Esophagus squamous epithelium (tissue), 5 donors: ENCODE measurements at regions not wholly inside any gene's neighbourhood (a gene's known extent, or its start where the extent isn't known, plus 50 kb on each side); places are given as distances from the start of the nearest gene placed in this dataset.
"Not testable (repeated sequence)": the region's sequence is repeated elsewhere in the genome, so short reads cannot be mapped to it uniquely, and the experiment has no call there.

Source experiments
- DNase-seq: peaks from one replicate; lab custom pipeline; 2025; lab: John Stamatoyannopoulos, UW
- H3K27ac ChIP-seq, 4 donors: fragments of 200-600 bp; sonication (generic); one replicate each; pipeline ENCODE4 v1.5.1; 2016 to 2019; ENCODE audit warnings: mild to moderate bottlenecking in 1 of 4
- H3K27me3 ChIP-seq, 4 donors: fragments of 200-600 bp; sonication (generic); 1 replicate in 3 of 4; 2 replicates in 1 of 4; pipeline versions ENCODE4 v1.5.1 to v1.6.0; 2017 to 2021; ENCODE audit warnings: antibody characterized with exemption in 1 of 4
- H3K36me3 ChIP-seq, 3 donors: fragments of 200-600 bp; sonication (generic); one replicate each; pipeline ENCODE4 v1.5.1; 2016 to 2019
- H3K4me1 ChIP-seq, 3 donors: fragments of 200-600 bp; sonication (generic); one replicate each; pipeline ENCODE4 v1.5.1; 2017 to 2019
- H3K4me3 ChIP-seq, 4 donors: fragments of 200-600 bp; sonication (generic); 1 replicate in 3 of 4; 2 replicates in 1 of 4; pipeline ENCODE4 v1.5.1; 2016 to 2019; ENCODE audit warnings: mild to moderate bottlenecking in 2 of 4, moderate library complexity in 1 of 4
- H3K9me3 ChIP-seq, 3 donors: fragments of 200-600 bp; sonication (generic); one replicate each; pipeline ENCODE4 v1.5.1; 2016 to 2019
- POLR2A ChIP-seq, 4 donors: fragments of 450-650 bp; IDR thresholded peaks; one replicate each; pipeline ENCODE4 v1.6.1; 2017; ENCODE audit warnings: antibody characterized with exemption in 4 of 4, mild to moderate bottlenecking in 4 of 4, moderate library complexity in 3 of 4
- WGBS, 2 donors: methylation state at CpG; one replicate each; pipeline ENCODE4 v1.1.5; 2018; 5-methylcytosine and 5-hydroxymethylcytosine counted together
- intact Hi-C: fragments of 100-400 bp; cut with DNase I; formaldehyde crosslinking; loops from one replicate; pipeline ENCODE4 v1.15.0; 2022
- TF ChIP-seq, protein P1 (sequence below), 6 experiments: fragments of 450-650 bp in 4 of 6; fragments of 200-600 bp in 2 of 6; sonication (generic) in 2 of 6; IDR thresholded peaks; one replicate each; pipeline ENCODE4 v1.5.1; 2016 to 2019; ENCODE audit warnings: antibody characterized with exemption in 6 of 6, mild to moderate bottlenecking in 4 of 6, moderate library complexity in 4 of 6
- donor health status: DM: yes; HTN: yes; CAD: no.

GRCh38 chr2:14094592-14094991 lies 537.9 kb upstream of the LRATD1 start:
- intact Hi-C loops: no loop called here
- Histone ChIP-seq H3K27me3 (no peaks in the 10 kb centered on the region), H3K9me3 (no peaks in the 10 kb centered on the region), H3K27ac (no peak overlapping the region), H3K4me3 (no peak overlapping the region), H3K36me3 (no peaks in the 10 kb centered on the region), H3K4me1 (no peaks in the 10 kb centered on the region)
- WGBS, 2 donors: 87 to 91% methylated on average over 1 of the region's 1 CpG
- DNase-seq: no peak
- no peak for TF ChIP-seq POLR2A (IDR thresholded peaks at IDR 0.05)
- TF ChIP-seq, protein P1, sequence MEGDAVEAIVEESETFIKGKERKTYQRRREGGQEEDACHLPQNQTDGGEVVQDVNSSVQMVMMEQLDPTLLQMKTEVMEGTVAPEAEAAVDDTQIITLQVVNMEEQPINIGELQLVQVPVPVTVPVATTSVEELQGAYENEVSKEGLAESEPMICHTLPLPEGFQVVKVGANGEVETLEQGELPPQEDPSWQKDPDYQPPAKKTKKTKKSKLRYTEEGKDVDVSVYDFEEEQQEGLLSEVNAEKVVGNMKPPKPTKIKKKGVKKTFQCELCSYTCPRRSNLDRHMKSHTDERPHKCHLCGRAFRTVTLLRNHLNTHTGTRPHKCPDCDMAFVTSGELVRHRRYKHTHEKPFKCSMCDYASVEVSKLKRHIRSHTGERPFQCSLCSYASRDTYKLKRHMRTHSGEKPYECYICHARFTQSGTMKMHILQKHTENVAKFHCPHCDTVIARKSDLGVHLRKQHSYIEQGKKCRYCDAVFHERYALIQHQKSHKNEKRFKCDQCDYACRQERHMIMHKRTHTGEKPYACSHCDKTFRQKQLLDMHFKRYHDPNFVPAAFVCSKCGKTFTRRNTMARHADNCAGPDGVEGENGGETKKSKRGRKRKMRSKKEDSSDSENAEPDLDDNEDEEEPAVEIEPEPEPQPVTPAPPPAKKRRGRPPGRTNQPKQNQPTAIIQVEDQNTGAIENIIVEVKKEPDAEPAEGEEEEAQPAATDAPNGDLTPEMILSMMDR (IDR thresholded peaks at IDR 0.05): no peak

- H3K27me3 ChIP-seq, H3K9me3 ChIP-seq, H3K4me1 ChIP-seq, H3K27ac ChIP-seq, H3K36me3 ChIP-seq, DNase-seq, H3K4me3 ChIP-seq, intact Hi-C loops: not testable (repeated sequence)
- WGBS, 2 donors: 65 to 89% methylated on average over 5 to 9 of the region's 9 CpGs
Observed at GRCh38 chr2:14099101-14099500, 533.4 kb upstream of the LRATD1 start.

- Histone ChIP-seq H3K27ac (no peak overlapping the region), H3K4me3 (no peak overlapping the region), H3K4me1 (no peaks in the 10 kb centered on the region), H3K9me3 (no peaks in the 10 kb centered on the region), H3K36me3 (no peaks in the 10 kb centered on the region), H3K27me3 (no peaks in the 10 kb centered on the region)
- intact Hi-C loops: no loop called here
- 43 to 89% methylated on average over 2 of the region's 2 CpGs for WGBS, 2 donors
- DNase-seq: no peak
- TF ChIP-seq, protein P1 (IDR thresholded peaks at IDR 0.05): no peak
- no peak for TF ChIP-seq POLR2A (IDR thresholded peaks at IDR 0.05)
Observed at GRCh38 chr2:14114275-14114674, 518.2 kb upstream of the LRATD1 start.

GRCh38 chr2:14120376-14120775 lies 512.1 kb upstream of the LRATD1 start:
- intact Hi-C loops: no loop called here
- Histone ChIP-seq H3K27ac (no peak overlapping the region), H3K4me1 (peaks cover 0 to 11% (median 0%) of the 10 kb centered on the region in 3 donors), H3K9me3 (no peaks in the 10 kb centered on the region), H3K36me3 (no peaks in the 10 kb centered on the region), H3K27me3 (no peaks in the 10 kb centered on the region), H3K4me3 (no peak overlapping the region)
- no peak for DNase-seq
- 66 to 69% methylated on average over 3 of the region's 3 CpGs for WGBS, 2 donors
- TF ChIP-seq POLR2A (IDR thresholded peaks at IDR 0.05): no peak
- TF ChIP-seq, protein P1 (IDR thresholded peaks at IDR 0.05): no peak

- no peaks in the 10 kb centered on the region for H3K36me3 ChIP-seq
- H3K4me1 ChIP-seq: peaks cover 0 to 11% (median 0%) of the 10 kb centered on the region in 3 donors
- WGBS, 2 donors: 38 to 70% methylated on average over 4 to 6 of the region's 6 CpGs
- no peak overlapping the region for H3K27ac ChIP-seq
- TF ChIP-seq, protein P1 (IDR thresholded peaks at IDR 0.05): no peak
- no peak for TF ChIP-seq POLR2A (IDR thresholded peaks at IDR 0.05)
- no peak overlapping the region for H3K4me3 ChIP-seq
- H3K27me3 ChIP-seq: no peaks in the 10 kb centered on the region
- intact Hi-C loops: no loop called here
- no peak for DNase-seq
- H3K9me3 ChIP-seq: no peaks in the 10 kb centered on the region
Observed at GRCh38 chr2:14123436-14124103, 508.9 kb upstream of the LRATD1 start.
